G401 (cell line): ENCODE measurements at regions not wholly inside any gene's neighbourhood (a gene's known extent, or its start where the extent isn't known, plus 50 kb on each side); places are given as distances from the start of the nearest gene placed in this dataset.

Experiments
- DNase-seq: peaks from one replicate; pipeline ENCODE4 v3.0.0-alpha.2; 2015; ENCODE audit warnings: low spot score
- in situ Hi-C: cut with HindIII; loops from 2 replicates; pipeline ENCODE4 v1.10.0; 2016; ENCODE audit warnings: low sequenced_read_pairs, mixed read lengths

- in situ Hi-C loops: no loop called here
- no peak for DNase-seq
Measured at GRCh38 chr5:8769631-8770030, 776.2 kb downstream of the SEMA5A start.

DNA sequence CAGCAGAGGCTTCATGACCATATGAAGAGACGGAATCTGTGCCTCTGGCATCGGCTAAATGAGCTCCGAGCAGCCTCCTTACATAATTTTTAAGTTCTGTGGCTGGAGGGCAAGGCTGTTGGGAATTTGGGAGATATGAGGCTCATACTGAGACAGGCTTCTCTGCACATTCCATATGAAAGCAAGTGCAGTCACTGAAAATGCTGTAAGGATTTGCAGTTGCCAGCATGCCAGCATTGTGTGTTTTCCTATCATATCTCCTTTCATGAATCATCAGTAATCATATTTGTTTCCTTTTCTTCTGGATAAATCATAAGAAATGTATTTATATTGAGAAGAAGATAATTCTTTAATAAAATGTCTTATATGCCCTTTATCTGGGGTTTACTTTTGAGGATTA lies 775.4 kb downstream of the SEMA5A start:
- in situ Hi-C loops: no loop called here
- DNase-seq: no peak

DNA sequence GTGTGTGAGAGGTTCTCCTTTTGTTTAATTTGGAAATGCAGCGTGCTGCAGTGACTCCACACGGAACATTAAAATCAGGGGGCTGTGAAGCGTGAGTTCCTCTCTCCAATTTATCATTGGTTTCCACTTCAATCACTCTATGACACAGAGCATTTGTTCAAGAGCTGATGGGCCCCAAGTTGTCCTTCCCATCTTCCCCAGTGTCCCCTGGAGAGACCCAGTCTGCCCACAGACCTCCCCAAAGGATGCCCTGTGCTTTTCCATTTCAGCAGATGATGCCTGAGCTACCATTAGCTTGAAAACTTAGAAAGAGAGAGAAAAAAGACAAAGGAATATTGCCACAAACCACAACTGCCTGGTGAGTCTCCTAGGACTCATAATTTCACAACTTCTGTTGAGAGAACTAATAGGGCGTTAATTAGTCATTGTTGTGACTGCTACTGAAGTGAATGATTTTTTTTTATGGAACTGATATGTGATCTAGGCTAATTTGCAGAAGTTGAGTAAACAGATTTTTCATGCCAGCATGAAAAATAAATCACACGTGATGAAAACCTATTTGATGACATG lies 772.7 kb downstream of the SEMA5A start:
- DNase-seq: no peak
- in situ Hi-C loops: no loop called here

GRCh38 chr5:8784692-8785091 lies 761.2 kb downstream of the SEMA5A start:
- DNase-seq: no peak
- in situ Hi-C loops: no loop called here

- in situ Hi-C loops: no loop called here
Measured at GRCh38 chr5:8788246-8788645, 757.6 kb downstream of the SEMA5A start.

GRCh38 chr5:8805653-8806052 lies 740.2 kb downstream of the SEMA5A start:
- DNase-seq: no peak
- in situ Hi-C loops: no loop called here

More at GRCh38 chr5:8788246-8788645, 757.6 kb downstream of the SEMA5A start:
- no peak for DNase-seq

- in situ Hi-C loops: no loop called here
Measured at GRCh38 chr5:8807636-8808035, 738.2 kb downstream of the SEMA5A start.

GRCh38 chr5:8811581-8811980 lies 734.3 kb downstream of the SEMA5A start:
- in situ Hi-C loops: no loop called here
- DNase-seq: peak; percentile 1

More at GRCh38 chr5:8807636-8808035, 738.2 kb downstream of the SEMA5A start:
- DNase-seq: no peak

DNA sequence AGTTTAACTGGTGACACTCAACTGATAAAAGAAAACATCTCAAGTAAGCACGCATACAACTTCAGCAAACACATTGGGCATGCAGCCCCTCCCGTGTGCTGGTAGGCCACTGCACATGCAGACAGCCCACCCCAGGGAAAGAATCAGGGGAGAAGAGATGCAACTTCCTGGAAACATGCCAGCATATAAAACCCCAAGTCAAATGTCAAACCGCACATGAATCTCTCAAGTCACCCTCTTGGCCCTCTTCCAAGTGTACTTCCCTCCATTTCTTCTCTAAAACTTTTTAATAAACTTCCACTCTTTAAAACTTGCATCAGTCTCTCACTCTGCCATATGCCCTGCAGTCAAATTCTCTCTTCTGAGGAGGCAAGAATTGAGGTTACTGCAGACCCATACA lies 732.7 kb downstream of the SEMA5A start:
- peak; percentile 3 for DNase-seq
- in situ Hi-C loops: no loop called here

GRCh38 chr5:8814105-8814504 lies 731.8 kb downstream of the SEMA5A start:
- DNase-seq: no peak
- in situ Hi-C loops: no loop called here

- no peak for DNase-seq
- in situ Hi-C loops: no loop called here
Measured at GRCh38 chr5:8824371-8824770, 721.5 kb downstream of the SEMA5A start.

DNA sequence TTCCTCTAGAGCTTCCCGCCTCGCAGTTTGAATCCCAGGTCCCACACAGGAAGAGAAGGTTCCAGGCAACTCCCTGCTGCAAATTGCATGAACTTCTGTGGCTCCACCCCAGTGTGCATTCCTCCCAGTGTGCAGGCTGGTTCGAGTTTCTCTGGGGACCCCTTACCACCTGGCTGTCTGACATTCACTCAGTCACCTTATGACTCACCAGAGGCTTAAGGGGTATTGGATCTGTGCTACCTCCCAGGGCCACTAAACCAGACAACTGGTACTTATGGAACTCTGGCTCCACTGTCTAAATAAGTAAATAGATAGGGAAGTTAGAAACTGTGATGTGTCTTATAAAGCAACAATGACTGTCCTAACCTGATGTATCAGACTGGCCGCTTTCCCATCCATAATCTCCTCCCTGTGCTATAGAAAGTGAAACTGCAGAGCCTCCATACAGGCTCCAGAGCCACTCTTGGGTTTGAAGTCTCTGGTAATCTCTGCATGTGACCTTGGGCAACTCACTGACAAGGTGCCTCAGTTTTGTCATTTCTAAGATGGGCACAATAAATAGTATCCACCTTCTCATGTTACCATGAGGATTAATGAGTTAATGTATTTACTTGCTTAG lies 720.6 kb downstream of the SEMA5A start:
- in situ Hi-C loops: no loop called here
- no peak for DNase-seq

- in situ Hi-C loops: no loop called here
- no peak for DNase-seq
Measured at GRCh38 chr5:8826508-8826907, 719.4 kb downstream of the SEMA5A start.

DNA sequence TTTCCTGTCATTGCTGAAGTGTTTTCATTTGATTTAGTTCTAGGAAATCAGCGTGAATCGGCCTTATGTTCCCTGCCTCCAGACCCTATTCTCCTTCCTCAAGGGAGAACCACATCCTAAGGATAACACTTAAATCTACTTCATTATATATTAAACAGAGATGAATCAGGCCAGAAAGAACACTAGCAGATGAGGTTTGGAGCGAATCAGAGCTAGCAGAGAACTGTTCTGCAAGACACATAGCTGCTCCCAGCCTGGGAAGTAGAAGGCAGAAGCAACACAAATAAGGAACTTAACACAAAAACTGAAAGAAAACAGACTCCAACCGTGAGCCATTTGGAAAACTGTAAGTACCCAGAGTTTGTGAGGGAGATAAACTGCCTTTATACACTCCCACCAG lies 718.2 kb downstream of the SEMA5A start:
- in situ Hi-C loops: no loop called here
- no peak for DNase-seq

GRCh38 chr5:8828596-8829322 lies 717.1 kb downstream of the SEMA5A start:
- DNase-seq: no peak
- in situ Hi-C loops: no loop called here

DNA sequence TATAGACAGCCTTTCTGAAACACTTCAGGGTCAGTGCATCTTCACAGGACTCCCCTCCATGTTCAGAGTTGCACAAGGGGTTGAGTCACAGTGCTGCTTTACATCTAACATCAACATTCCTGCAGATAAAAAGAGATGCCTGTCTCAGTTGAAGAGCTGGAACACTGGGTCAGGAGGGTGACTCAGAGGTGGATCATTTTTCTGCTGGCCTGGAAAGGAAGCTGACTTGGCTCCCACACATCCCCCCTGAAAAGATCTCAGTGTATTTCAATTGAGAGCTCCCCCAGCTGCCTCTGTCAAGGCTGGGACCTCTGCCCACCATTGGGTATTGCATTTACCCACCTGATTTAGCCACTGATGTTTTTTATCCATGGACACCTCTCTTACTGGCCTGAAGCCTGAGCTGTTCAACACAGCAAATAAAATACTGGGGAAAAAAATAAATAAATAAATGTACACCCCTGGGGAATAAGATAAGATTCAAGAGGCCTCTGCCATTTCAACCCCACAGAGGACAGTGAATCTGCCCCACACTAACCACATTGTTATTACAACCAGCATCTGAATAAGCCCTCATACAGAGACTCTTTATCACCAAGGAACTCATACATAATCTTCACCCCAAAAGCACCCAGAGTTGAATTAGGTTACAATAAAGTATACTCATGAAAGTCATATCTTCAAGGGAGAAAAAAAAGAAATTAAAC lies 716.4 kb downstream of the SEMA5A start:
- in situ Hi-C loops: no loop called here
- DNase-seq: no peak

DNA sequence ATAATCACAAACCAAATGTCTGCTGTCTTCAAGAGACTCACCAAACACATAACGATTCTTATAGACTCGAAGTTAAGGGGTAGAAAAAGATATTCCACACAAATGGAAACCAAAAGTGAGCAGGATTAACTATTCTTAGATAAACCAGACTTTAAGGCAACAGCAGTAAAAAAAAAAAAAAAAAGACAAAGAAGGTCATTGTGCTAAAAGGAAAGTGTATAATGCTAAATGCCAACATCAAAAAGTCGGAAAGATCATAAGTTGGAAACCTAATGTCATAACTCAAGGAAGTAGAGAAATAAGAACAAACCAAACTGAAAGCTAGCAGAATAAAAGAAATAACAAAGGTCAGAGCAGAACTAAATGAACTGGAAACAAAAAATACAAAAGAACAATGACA lies 714.6 kb downstream of the SEMA5A start:
- DNase-seq: no peak
- in situ Hi-C loops: no loop called here

- in situ Hi-C loops: no loop called here
- DNase-seq: no peak
Measured at GRCh38 chr5:8831854-8832253, 714.0 kb downstream of the SEMA5A start.

- in situ Hi-C loops: no loop called here
- no peak for DNase-seq
Measured at GRCh38 chr5:8839361-8840055, 706.4 kb downstream of the SEMA5A start.

DNA sequence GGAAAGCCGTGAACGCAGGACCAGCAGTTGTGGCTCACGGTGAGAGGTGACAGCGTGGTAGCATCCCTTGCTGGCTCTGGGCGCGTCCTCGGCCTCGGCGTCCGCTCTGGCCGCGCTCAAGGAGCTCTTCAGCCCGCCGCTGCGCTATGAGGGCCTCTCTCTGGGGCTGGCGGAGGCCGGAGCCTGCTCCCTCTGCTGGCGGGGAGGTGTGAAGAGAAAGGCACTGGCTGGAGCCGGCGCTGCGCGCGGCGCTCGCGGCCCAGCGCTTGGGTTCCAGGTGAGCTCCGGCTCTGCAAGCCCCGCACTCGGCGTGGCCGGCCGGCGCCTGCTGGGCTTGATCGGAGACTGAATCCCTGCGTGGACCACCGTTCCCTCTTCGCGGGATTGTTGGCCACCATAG lies 705.6 kb downstream of the SEMA5A start:
- in situ Hi-C loops: no loop called here
- DNase-seq: no peak
